Activated CD8-positive, alpha-beta T cell treated with anti-CD3 and anti-CD28 coated beads, Interleukin-2, amount 10 ng/mL, durations not matched to agents 7 days and 5 days (primary cell): ENCODE measurements at regions not wholly inside any gene's neighbourhood (a gene's known extent, or its start where the extent isn't known, plus 50 kb on each side); places are given as distances from the start of the nearest gene placed in this dataset.
A peak's percentile ranks its signal among the peaks of the same experiment; 100 is the strongest.
"Not testable (repeated sequence)": the region's sequence is repeated elsewhere in the genome, so short reads cannot be mapped to it uniquely, and the experiment has no call there.

Source experiments
- ATAC-seq: fragments of 150-1000 bp; cut with Tn5 transposase; one replicate; pipeline ENCODE4 v1.10.0; 2021; ENCODE audit warnings: moderate library complexity
- CTCF ChIA-PET: fragments of 350-600 bp; sonication (Branson Sonifier 250); formaldehyde crosslinking; loops from one replicate; lab custom pipeline; 2021; ENCODE audit warnings: antibody characterized with exemption; lab: Charles Lee
- POLR2A ChIA-PET: fragments of 350-600 bp; sonication (Branson Sonifier 250); formaldehyde crosslinking; loops from one replicate; lab custom pipeline; 2021; ENCODE audit warnings: antibody characterized with exemption; lab: Charles Lee
- DNase-seq: peaks from one replicate; pipeline ENCODE4 v3.0.0-alpha.2; 2020
- H3K27ac Mint-ChIP-seq: one replicate; pipeline ENCODE4 v1.8.0; 2021; ENCODE audit warnings: mild to moderate bottlenecking, mixed read lengths
- H3K27me3 Mint-ChIP-seq: one replicate; pipeline ENCODE4 v1.8.0; 2021; ENCODE audit warnings: low read depth, mixed read lengths
- H3K36me3 Mint-ChIP-seq: one replicate; pipeline ENCODE4 v1.8.0; 2021; ENCODE audit warnings: low read depth, mixed read lengths
- H3K4me1 Mint-ChIP-seq: one replicate; pipeline ENCODE4 v1.8.0; 2021; ENCODE audit warnings: low read depth, mixed read lengths
- H3K4me3 Mint-ChIP-seq: one replicate; pipeline ENCODE4 v1.8.0; 2021; ENCODE audit warnings: mild to moderate bottlenecking, mixed read lengths
- H3K9me3 Mint-ChIP-seq: one replicate; pipeline ENCODE4 v1.8.0; 2022; ENCODE audit warnings: mixed read lengths; ENCODE audit not compliant: insufficient read depth

GRCh38 chr3:106529738-106530137 is 660.9 kb upstream of the CBLB start:
- no peaks in the 10 kb centered on the region for H3K27me3 Mint-ChIP-seq
- peaks cover 13% of the 10 kb centered on the region for H3K36me3 Mint-ChIP-seq
- H3K4me3 Mint-ChIP-seq = no peak overlapping the region
- H3K27ac Mint-ChIP-seq = no peak overlapping the region
- POLR2A ChIA-PET = no interaction called here
- H3K9me3 Mint-ChIP-seq = peaks cover 3% of the 10 kb centered on the region
- H3K4me1 Mint-ChIP-seq = peaks cover 15% of the 10 kb centered on the region
- CTCF ChIA-PET = no interaction called here
- DNase-seq = no peak
- no peak for ATAC-seq

GRCh38 chr3:106530367-106530766 is 661.6 kb upstream of the CBLB start:
- no peak overlapping the region for H3K4me3 Mint-ChIP-seq
- H3K4me1 Mint-ChIP-seq = peaks cover 16% of the 10 kb centered on the region
- H3K36me3 Mint-ChIP-seq = peaks cover 16% of the 10 kb centered on the region
- DNase-seq (no peak), ATAC-seq (no peak)
- POLR2A ChIA-PET = no interaction called here
- peaks cover 6% of the 10 kb centered on the region for H3K9me3 Mint-ChIP-seq
- no peak overlapping the region for H3K27ac Mint-ChIP-seq
- H3K27me3 Mint-ChIP-seq = no peaks in the 10 kb centered on the region
- CTCF ChIA-PET = no interaction called here

- peaks cover 19% of the 10 kb centered on the region for H3K36me3 Mint-ChIP-seq
- CTCF ChIA-PET, DNase-seq, H3K27me3 Mint-ChIP-seq, POLR2A ChIA-PET, H3K27ac Mint-ChIP-seq, ATAC-seq, H3K4me3 Mint-ChIP-seq: not testable (repeated sequence)
- peaks cover 16% of the 10 kb centered on the region for H3K4me1 Mint-ChIP-seq
- H3K9me3 Mint-ChIP-seq = peaks cover 16% of the 10 kb centered on the region
These were observed 663.0 kb upstream of the CBLB start for GRCh38 chr3:106531771-106532329.

GRCh38 chr3:106533093-106533787 is 664.4 kb upstream of the CBLB start:
- Mint-ChIP-seq H3K27ac (peak overlapping the region; percentile 73), H3K4me1 (peaks cover 16% of the 10 kb centered on the region), H3K36me3 (peaks cover 23% of the 10 kb centered on the region), H3K4me3 (no peak overlapping the region), H3K9me3 (peaks cover 17% of the 10 kb centered on the region), H3K27me3 (no peaks in the 10 kb centered on the region)
- no peak for ATAC-seq
- ChIA-PET POLR2A (interaction anchor here (0.5 kb wide), 1 partner anchor 362 kb away, joined by 4 read pairs; no protein-coding TSS in a partner anchor), CTCF (no interaction called here)
- no peak for DNase-seq

GRCh38 chr3:106533788-106534160 is 665.0 kb upstream of the CBLB start:
- ChIA-PET CTCF (no interaction called here), POLR2A (interaction anchor here (0.5 kb wide), 1 partner anchor 362 kb away, joined by 4 read pairs; no protein-coding TSS in a partner anchor)
- Mint-ChIP-seq H3K4me1 (peaks cover 16% of the 10 kb centered on the region), H3K27me3 (no peaks in the 10 kb centered on the region), H3K27ac (peak overlapping the region; percentile 73), H3K36me3 (peaks cover 23% of the 10 kb centered on the region), H3K9me3 (peaks cover 17% of the 10 kb centered on the region), H3K4me3 (no peak overlapping the region)
- DNase-seq (no peak), ATAC-seq (no peak)

GRCh38 chr3:106534206-106534605 is 665.4 kb upstream of the CBLB start:
- POLR2A ChIA-PET = no interaction called here

GRCh38 chr3:106540743-106541142 is 671.9 kb upstream of the CBLB start:
- H3K27ac Mint-ChIP-seq = no peak overlapping the region
- peaks cover 30% of the 10 kb centered on the region for H3K9me3 Mint-ChIP-seq
- ATAC-seq (no peak), DNase-seq (no peak)
- ChIA-PET CTCF (no interaction called here), POLR2A (no interaction called here)
- peaks cover 7% of the 10 kb centered on the region for H3K36me3 Mint-ChIP-seq
- no peaks in the 10 kb centered on the region for H3K27me3 Mint-ChIP-seq
- H3K4me1 Mint-ChIP-seq = no peaks in the 10 kb centered on the region
- H3K4me3 Mint-ChIP-seq = no peak overlapping the region

More at GRCh38 chr3:106534206-106534605, 665.4 kb upstream of the CBLB start:
- Mint-ChIP-seq H3K36me3 (peaks cover 23% of the 10 kb centered on the region), H3K27ac (peak overlapping the region; percentile 73), H3K27me3 (no peaks in the 10 kb centered on the region), H3K9me3 (peaks cover 17% of the 10 kb centered on the region), H3K4me1 (peaks cover 16% of the 10 kb centered on the region), H3K4me3 (no peak overlapping the region)
- ATAC-seq (peak; percentile 75), DNase-seq (peak; percentile 54)
- CTCF ChIA-PET = no interaction called here

GRCh38 chr3:106542101-106542769 is 673.4 kb upstream of the CBLB start:
- Mint-ChIP-seq H3K27ac (no peak overlapping the region), H3K4me1 (no peaks in the 10 kb centered on the region), H3K27me3 (no peaks in the 10 kb centered on the region), H3K9me3 (peaks cover 30% of the 10 kb centered on the region), H3K4me3 (no peak overlapping the region), H3K36me3 (peaks cover 3% of the 10 kb centered on the region)
- ATAC-seq (no peak), DNase-seq (no peak)
- CTCF ChIA-PET = interaction anchor here (1.0 kb wide), 1 partner anchor 68 kb away, joined by 3 read pairs; no protein-coding TSS in a partner anchor
- POLR2A ChIA-PET = no interaction called here

GRCh38 chr3:106552351-106553043 is 683.7 kb upstream of the CBLB start:
- H3K9me3 Mint-ChIP-seq = no peaks in the 10 kb centered on the region

GRCh38 chr3:106560451-106560966 is 691.7 kb upstream of the CBLB start:
- CTCF ChIA-PET = no interaction called here

More at GRCh38 chr3:106552351-106553043, 683.7 kb upstream of the CBLB start:
- ChIA-PET CTCF (no interaction called here), POLR2A (no interaction called here)
- DNase-seq (no peak), ATAC-seq (no peak)
- no peaks in the 10 kb centered on the region for H3K27me3 Mint-ChIP-seq
- no peak overlapping the region for H3K4me3 Mint-ChIP-seq
- no peaks in the 10 kb centered on the region for H3K4me1 Mint-ChIP-seq
- H3K36me3 Mint-ChIP-seq = no peaks in the 10 kb centered on the region
- H3K27ac Mint-ChIP-seq = no peak overlapping the region

GRCh38 chr3:106566277-106566676 is 697.5 kb upstream of the CBLB start:
- Mint-ChIP-seq H3K36me3 (no peaks in the 10 kb centered on the region), H3K27ac (no peak overlapping the region), H3K9me3 (no peaks in the 10 kb centered on the region), H3K4me1 (no peaks in the 10 kb centered on the region), H3K4me3 (no peak overlapping the region), H3K27me3 (no peaks in the 10 kb centered on the region)
- ChIA-PET CTCF (no interaction called here), POLR2A (no interaction called here)
- ATAC-seq (no peak), DNase-seq (no peak)

More at GRCh38 chr3:106560451-106560966, 691.7 kb upstream of the CBLB start:
- H3K9me3 Mint-ChIP-seq = no peaks in the 10 kb centered on the region
- H3K27me3 Mint-ChIP-seq = no peaks in the 10 kb centered on the region
- no peaks in the 10 kb centered on the region for H3K4me1 Mint-ChIP-seq
- POLR2A ChIA-PET = no interaction called here
- DNase-seq = no peak
- H3K27ac Mint-ChIP-seq = no peak overlapping the region
- no peak overlapping the region for H3K4me3 Mint-ChIP-seq
- no peaks in the 10 kb centered on the region for H3K36me3 Mint-ChIP-seq
- ATAC-seq = no peak
